HepG2 (cell line): ENCODE measurements at regions not wholly inside any gene's neighbourhood (a gene's known extent, or its start where the extent isn't known, plus 50 kb on each side); places are given as distances from the start of the nearest gene placed in this dataset.

Experiments used
- CAMTA2 ChIP-seq: sonication (generic); formaldehyde crosslinking; IDR thresholded peaks from 2 replicates; pipeline ENCODE4 v1.4.0; 2020; ENCODE audit warnings: mild to moderate bottlenecking, missing genetic modification reagents, borderline replicate concordance
- POLR2AphosphoS5 ChIP-seq: IDR thresholded peaks from 2 replicates; pipeline ENCODE4 v1.6.1; 2012; ENCODE audit warnings: low read depth, low read length

GRCh38 chr12:91335699-91336098, 153.1 kb upstream of the DCN start:
- no peak for TF ChIP-seq CAMTA2 (CRISPR knock-in tag)
- TF ChIP-seq POLR2AphosphoS5, result no peak
